Body of pancreas (tissue), 4 donors: ENCODE measurements at regions not wholly inside any gene's neighbourhood (a gene's known extent, or its start where the extent isn't known, plus 50 kb on each side); places are given as distances from the start of the nearest gene placed in this dataset.

ENCODE experiments used
- ATAC-seq: fragments of 150-250 bp; one replicate; pipeline ENCODE4 v1.9.1; 2016
- DNase-seq, 4 donors: peaks; one replicate each; pipeline ENCODE4 v3.0.0-alpha.2; 2019
- H3K27ac ChIP-seq, 4 donors: fragments of 200-600 bp; sonication (generic); 1 replicate in 3 of 4; 2 replicates in 1 of 4; pipeline versions ENCODE4 v1.5.1 to v1.6.1; 2016 to 2019; ENCODE audit warnings: mild to moderate bottlenecking in 1 of 4, mixed read lengths in 1 of 4, moderate library complexity in 1 of 4
- H3K27me3 ChIP-seq, 2 donors: fragments of 200-600 bp; sonication (generic); one replicate each; pipeline ENCODE4 v1.6.0; 2016; ENCODE audit warnings: mild to moderate bottlenecking in 1 of 2
- H3K36me3 ChIP-seq, 2 donors: fragments of 200-600 bp; sonication (generic); replicated peaks in 1 of 2; 2 replicates each; pipeline ENCODE4 v1.5.1; 2016; ENCODE audit warnings: low read depth in 2 of 2; ENCODE audit not compliant: insufficient read depth in 1 of 2
- H3K4me1 ChIP-seq: fragments of 200-600 bp; sonication (generic); one replicate; pipeline ENCODE4 v1.6.0; 2016
- H3K4me3 ChIP-seq, 2 donors: fragments of 200-600 bp; sonication (generic); 1 replicate in 1 of 2; 2 replicates in 1 of 2; pipeline ENCODE4 v1.5.1; 2016 to 2019
- H3K9me3 ChIP-seq, 3 donors: fragments of 200-600 bp; sonication (generic); 1 replicate in 2 of 3; 2 replicates in 1 of 3; pipeline ENCODE4 v1.5.1; 2016
- CTCF ChIP-seq, 7 experiments: fragments of 450-650 bp in 4 of 7; fragments of 200-600 bp in 3 of 7; sonication (generic) in 3 of 7; IDR thresholded peaks; one replicate each; pipeline ENCODE4 v1.5.1; 2016 to 2019; ENCODE audit warnings: antibody characterized with exemption in 7 of 7
- POLR2A ChIP-seq, 3 donors: fragments of 450-650 bp; IDR thresholded peaks; one replicate each; pipeline ENCODE4 v1.6.1; 2016; ENCODE audit warnings: antibody characterized with exemption in 3 of 3, mild to moderate bottlenecking in 2 of 3
- WGBS, 2 donors: methylation state at CpG; one replicate each; pipeline ENCODE4 v1.1.5; 2017; 5-methylcytosine and 5-hydroxymethylcytosine counted together
- intact Hi-C: fragments of 100-400 bp; cut with DNase I; formaldehyde crosslinking; loops from one replicate; pipeline ENCODE4 v1.15.1; 2023

GRCh38 chr11:70578371-70578770, 180.0 kb downstream of the CTTN start:
- Histone ChIP-seq H3K36me3 (no peaks in the 10 kb centered on the region), H3K4me3 (no peak overlapping the region), H3K27me3 (no peaks in the 10 kb centered on the region), H3K4me1 (no peaks in the 10 kb centered on the region), H3K27ac (no peak overlapping the region), H3K9me3 (no peaks in the 10 kb centered on the region)
- no peak for ATAC-seq
- no peak for DNase-seq
- no peak for TF ChIP-seq CTCF (IDR thresholded peaks at IDR 0.05)
- no peak for TF ChIP-seq POLR2A (IDR thresholded peaks at IDR 0.05)
- 90 to 91% methylated on average over 2 to 14 of the region's 14 CpGs for WGBS, 2 donors
- intact Hi-C loops, result no loop called here

DNA sequence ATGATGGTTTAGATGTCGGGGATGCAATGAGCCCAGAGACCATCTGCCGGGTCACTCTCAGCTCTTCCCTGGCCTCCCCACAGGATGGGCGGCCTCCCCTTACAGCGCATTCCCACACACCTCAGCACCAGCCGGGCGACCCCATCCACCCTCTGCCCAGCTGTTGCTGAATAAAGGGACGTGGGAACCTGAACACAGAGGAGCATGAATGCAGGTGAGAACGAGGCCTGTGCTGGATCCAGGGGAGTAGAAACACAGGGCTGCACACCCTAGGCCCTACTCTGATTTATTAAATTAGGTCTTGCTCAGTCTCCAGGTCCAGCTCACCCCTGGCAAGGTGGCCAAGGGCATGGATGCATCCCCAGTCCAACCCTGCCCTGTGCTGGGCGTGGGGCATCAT, 180.5 kb downstream of the CTTN start:
- Histone ChIP-seq H3K27me3 (no peaks in the 10 kb centered on the region), H3K9me3 (no peaks in the 10 kb centered on the region), H3K27ac (no peak overlapping the region), H3K4me3 (no peak overlapping the region), H3K4me1 (no peaks in the 10 kb centered on the region), H3K36me3 (no peaks in the 10 kb centered on the region)
- DNase-seq, result no peak
- ATAC-seq, result no peak
- WGBS, 2 donors, result 90 to 97% methylated on average over 9 of the region's 9 CpGs
- TF ChIP-seq CTCF (IDR thresholded peaks at IDR 0.05), result no peak
- TF ChIP-seq POLR2A (IDR thresholded peaks at IDR 0.05), result no peak
- intact Hi-C loops, result no loop called here

GRCh38 chr11:70579316-70579955, 181.1 kb downstream of the CTTN start:
- no peak for ATAC-seq
- TF ChIP-seq POLR2A (IDR thresholded peaks at IDR 0.05) (no peak), CTCF (IDR thresholded peaks at IDR 0.05) (no peak)
- 90 to 93% methylated on average over 6 to 12 of the region's 14 CpGs for WGBS, 2 donors
- no peak overlapping the region for H3K27ac ChIP-seq
- no peaks in the 10 kb centered on the region for H3K36me3 ChIP-seq
- no peaks in the 10 kb centered on the region for H3K4me1 ChIP-seq
- H3K4me3 ChIP-seq, result no peak overlapping the region
- intact Hi-C loops, result no loop called here
- DNase-seq, result no peak
- H3K27me3 ChIP-seq, result no peaks in the 10 kb centered on the region
- H3K9me3 ChIP-seq, result no peaks in the 10 kb centered on the region

DNA sequence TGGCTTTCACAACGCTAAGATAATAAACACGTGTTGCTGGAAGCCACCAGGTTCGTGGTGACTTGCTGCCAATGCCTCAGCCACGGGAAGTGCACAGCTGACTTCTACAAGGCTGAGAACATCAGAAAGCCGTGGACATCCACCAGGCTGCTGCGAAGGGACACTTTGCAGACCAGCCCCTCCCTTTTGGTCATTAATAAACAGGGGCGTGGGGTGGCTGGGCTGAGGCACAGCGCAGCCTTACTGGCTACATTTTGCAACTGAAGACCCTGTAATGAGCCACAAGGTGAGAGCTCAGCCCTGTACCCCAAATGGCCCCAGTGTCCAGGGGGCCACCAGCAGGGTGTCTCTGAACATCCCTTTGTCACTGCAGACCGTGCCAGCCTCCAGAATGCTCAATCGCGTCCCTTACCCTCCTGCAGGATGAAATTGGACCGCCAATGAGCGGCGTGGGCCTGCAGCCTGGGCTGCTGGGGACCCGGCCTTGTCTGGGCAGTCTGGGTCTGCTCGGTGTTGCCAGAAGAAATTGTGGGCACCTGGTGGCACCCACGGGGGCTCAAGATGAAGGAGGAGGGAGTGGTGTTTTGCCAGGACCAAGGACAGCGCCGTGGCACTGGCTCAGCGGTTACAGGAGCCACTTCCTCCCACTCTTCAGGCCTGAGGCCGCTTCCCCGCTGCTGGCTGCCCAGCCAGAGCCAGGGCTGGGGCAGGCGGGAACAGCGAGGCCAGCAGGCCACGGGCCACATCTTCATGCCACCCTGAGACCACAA, 181.9 kb downstream of the CTTN start:
- ATAC-seq, result no peak
- Histone ChIP-seq H3K27ac (no peak overlapping the region), H3K36me3 (no peaks in the 10 kb centered on the region), H3K9me3 (no peaks in the 10 kb centered on the region), H3K4me1 (no peaks in the 10 kb centered on the region), H3K4me3 (no peak overlapping the region), H3K27me3 (no peaks in the 10 kb centered on the region)
- 67 to 74% methylated on average over 16 to 23 of the region's 25 CpGs for WGBS, 2 donors
- TF ChIP-seq CTCF (IDR thresholded peaks at IDR 0.05) (no peak), POLR2A (IDR thresholded peaks at IDR 0.05) (no peak)
- intact Hi-C loops, result no loop called here
- DNase-seq, result no peak
